ENCODE measurements at regions not wholly inside any gene's neighbourhood (a gene's known extent, or its start where the extent isn't known, plus 50 kb on each side); places are given as distances from the start of the nearest gene placed in this dataset.

DNA sequence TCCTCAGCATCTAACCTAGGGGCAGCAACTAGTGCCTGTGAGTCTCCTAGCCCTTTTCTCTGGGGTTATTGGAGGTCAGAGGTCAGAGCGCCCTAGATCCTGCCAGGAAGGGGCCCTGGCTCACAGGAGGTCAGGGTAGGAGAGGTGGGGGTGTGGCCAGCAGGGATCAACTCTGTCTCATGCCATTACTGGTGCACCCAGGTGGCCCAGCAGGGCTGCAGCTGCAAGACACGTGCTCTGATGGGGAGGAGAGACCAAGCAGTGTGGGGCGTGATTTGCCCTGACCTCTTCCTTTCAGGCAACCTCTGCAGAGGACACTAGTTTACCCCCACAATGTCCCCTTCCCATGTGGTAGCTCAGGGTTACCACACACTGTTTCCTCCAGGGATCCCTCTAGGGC is 73.3 kb upstream of the ZNF30 start:
- Histone ChIP-seq H3K27me3 (peaks cover 56% of the 10 kb centered on the region), H3K4me3 (no peak overlapping the region), H3K36me3 (no peaks in the 10 kb centered on the region), H3K27ac (no peak overlapping the region), H3K4me1 (no peaks in the 10 kb centered on the region), H3K9me3 (peaks cover 0 to 17% (median 0%) of the 10 kb centered on the region in 3 donors)
- WGBS, 2 donors (ENCODE audit: low coverage in 1 of 2): no CpG with 5 or more reads among the region's 3 CpGs
- ATAC-seq: no peak
- no peak for TF ChIP-seq POLR2AphosphoS5 (IDR thresholded peaks at IDR 0.05)
- TF ChIP-seq POLR2A (IDR thresholded peaks at IDR 0.05): no peak
- no peak for TF ChIP-seq EP300 (IDR thresholded peaks at IDR 0.05)
- TF ChIP-seq, protein P1, sequence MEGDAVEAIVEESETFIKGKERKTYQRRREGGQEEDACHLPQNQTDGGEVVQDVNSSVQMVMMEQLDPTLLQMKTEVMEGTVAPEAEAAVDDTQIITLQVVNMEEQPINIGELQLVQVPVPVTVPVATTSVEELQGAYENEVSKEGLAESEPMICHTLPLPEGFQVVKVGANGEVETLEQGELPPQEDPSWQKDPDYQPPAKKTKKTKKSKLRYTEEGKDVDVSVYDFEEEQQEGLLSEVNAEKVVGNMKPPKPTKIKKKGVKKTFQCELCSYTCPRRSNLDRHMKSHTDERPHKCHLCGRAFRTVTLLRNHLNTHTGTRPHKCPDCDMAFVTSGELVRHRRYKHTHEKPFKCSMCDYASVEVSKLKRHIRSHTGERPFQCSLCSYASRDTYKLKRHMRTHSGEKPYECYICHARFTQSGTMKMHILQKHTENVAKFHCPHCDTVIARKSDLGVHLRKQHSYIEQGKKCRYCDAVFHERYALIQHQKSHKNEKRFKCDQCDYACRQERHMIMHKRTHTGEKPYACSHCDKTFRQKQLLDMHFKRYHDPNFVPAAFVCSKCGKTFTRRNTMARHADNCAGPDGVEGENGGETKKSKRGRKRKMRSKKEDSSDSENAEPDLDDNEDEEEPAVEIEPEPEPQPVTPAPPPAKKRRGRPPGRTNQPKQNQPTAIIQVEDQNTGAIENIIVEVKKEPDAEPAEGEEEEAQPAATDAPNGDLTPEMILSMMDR (IDR thresholded peaks at IDR 0.05): no peak

DNA sequence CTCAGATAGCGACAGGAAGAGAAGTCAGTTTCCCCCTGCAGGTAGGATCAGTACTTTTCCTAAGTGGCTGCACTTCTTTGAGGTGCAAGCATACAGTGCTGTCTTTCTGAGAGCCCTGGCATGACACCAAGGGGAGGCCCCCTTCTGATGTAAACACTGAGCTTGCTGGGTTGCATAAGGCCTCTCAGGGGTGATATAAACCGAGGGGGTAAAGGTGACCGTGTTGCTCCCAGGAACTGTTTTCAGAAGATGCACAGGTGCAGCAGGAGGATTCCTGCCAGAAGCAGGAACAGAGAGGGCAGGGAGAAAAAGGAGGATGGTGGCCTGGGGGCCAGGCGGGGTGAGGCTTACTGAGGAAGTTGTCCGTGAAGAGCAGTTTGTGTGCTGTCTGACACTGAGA is 74.0 kb upstream of the ZNF30 start:
- peaks cover 0 to 17% (median 0%) of the 10 kb centered on the region in 3 donors for H3K9me3 ChIP-seq
- H3K4me1 ChIP-seq: no peaks in the 10 kb centered on the region
- H3K4me3 ChIP-seq: no peak overlapping the region
- TF ChIP-seq POLR2AphosphoS5 (IDR thresholded peaks at IDR 0.05) (no peak), EP300 (IDR thresholded peaks at IDR 0.05) (no peak), POLR2A (IDR thresholded peaks at IDR 0.05) (no peak)
- TF ChIP-seq, protein P1 (IDR thresholded peaks at IDR 0.05): no peak
- 45 to 60% methylated on average over 2 to 5 of the region's 5 CpGs for WGBS, 2 donors (ENCODE audit: low coverage in 1 of 2)
- H3K36me3 ChIP-seq: no peaks in the 10 kb centered on the region
- peaks cover 53% of the 10 kb centered on the region for H3K27me3 ChIP-seq
- H3K27ac ChIP-seq: no peak overlapping the region
- no peak for ATAC-seq

DNA sequence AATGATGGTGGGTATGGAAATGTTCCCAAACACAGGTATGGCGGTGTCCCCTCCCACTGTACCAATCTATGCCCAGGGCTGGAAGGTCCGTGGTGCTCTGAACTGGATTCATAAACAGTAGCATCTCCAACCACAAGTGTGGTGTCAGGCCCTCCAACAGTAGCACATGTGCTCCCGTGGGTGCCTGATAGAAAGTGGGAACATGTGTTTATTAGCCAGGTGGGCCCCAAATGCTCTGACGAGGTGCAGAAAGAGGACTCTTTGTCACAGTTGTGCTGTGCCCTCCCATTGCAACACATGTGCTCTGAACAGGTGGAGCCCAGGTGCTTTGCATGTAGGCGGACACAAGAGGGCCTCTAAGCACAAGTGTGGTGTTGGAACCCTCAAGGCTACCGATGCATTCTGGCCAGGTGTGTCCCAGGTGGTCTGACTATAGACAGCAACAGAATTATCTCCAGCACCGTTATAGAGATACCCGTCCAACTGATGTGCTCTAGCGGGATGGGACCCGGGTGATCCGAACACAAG is 75.4 kb upstream of the ZNF30 start:
- Histone ChIP-seq H3K4me1 (no peaks in the 10 kb centered on the region), H3K27ac (no peak overlapping the region), H3K36me3 (no peaks in the 10 kb centered on the region), H3K27me3 (peaks cover 60% of the 10 kb centered on the region), H3K9me3 (peaks cover 0 to 6% (median 0%) of the 10 kb centered on the region in 3 donors), H3K4me3 (no peak overlapping the region)
- WGBS, 2 donors (ENCODE audit: low coverage in 1 of 2): 70 to 84% methylated on average over 2 to 6 of the region's 11 CpGs
- TF ChIP-seq POLR2A (IDR thresholded peaks at IDR 0.05) (no peak), POLR2AphosphoS5 (IDR thresholded peaks at IDR 0.05) (no peak), EP300 (IDR thresholded peaks at IDR 0.05) (no peak)
- TF ChIP-seq, protein P1 (IDR thresholded peaks at IDR 0.05): no peak
- ATAC-seq: no peak

DNA sequence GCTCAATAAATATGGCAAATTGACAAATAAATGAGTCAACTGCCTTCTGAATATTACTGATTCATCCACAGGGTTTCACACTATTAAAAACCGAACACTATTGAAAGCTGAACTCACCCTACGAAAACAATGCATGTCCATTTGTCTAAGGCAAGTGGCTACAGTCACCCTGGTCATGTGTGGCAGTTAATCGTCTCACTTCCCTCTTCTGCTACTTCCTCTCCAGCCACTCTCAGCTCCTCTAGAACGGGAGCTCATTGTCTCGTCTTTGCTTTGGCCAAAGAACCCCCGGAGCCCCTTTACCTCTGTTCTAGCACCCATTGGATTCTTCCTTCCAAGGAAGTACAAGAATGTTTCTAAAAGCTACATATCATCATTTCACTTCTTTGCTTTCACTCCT is 74.4 kb upstream of the ZNF599 start:
- Histone ChIP-seq H3K27ac (no peak overlapping the region), H3K36me3 (no peaks in the 10 kb centered on the region), H3K9me3 (no peaks in the 10 kb centered on the region), H3K4me3 (no peak overlapping the region), H3K27me3 (peaks cover 46% of the 10 kb centered on the region), H3K4me1 (no peaks in the 10 kb centered on the region)
- 81% methylated on average over 6 of the region's 6 CpGs for WGBS, 2 donors (ENCODE audit: low coverage in 1 of 2)
- ATAC-seq: no peak
- TF ChIP-seq POLR2A (IDR thresholded peaks at IDR 0.05) (no peak), POLR2AphosphoS5 (IDR thresholded peaks at IDR 0.05) (no peak), EP300 (IDR thresholded peaks at IDR 0.05) (no peak)
- TF ChIP-seq, protein P1 (IDR thresholded peaks at IDR 0.05): no peak

- ATAC-seq: no peak
- Histone ChIP-seq H3K4me1 (peaks cover 0 to 3% (median 0%) of the 10 kb centered on the region in 3 donors), H3K4me3 (no peak overlapping the region), H3K9me3 (no peaks in the 10 kb centered on the region), H3K36me3 (no peaks in the 10 kb centered on the region), H3K27me3 (peaks cover 37% of the 10 kb centered on the region), H3K27ac (no peak overlapping the region)
- TF ChIP-seq POLR2A (IDR thresholded peaks at IDR 0.05): no peak
- no peak for TF ChIP-seq EP300 (IDR thresholded peaks at IDR 0.05)
- no peak for TF ChIP-seq POLR2AphosphoS5 (IDR thresholded peaks at IDR 0.05)
- TF ChIP-seq, protein P1 (IDR thresholded peaks at IDR 0.05): no peak
- 48 to 60% methylated on average over 2 to 4 of the region's 5 CpGs for WGBS, 2 donors (ENCODE audit: low coverage in 1 of 2)
These were observed 71.3 kb upstream of the ZNF599 start for GRCh38 chr19:34844277-34844676.
